ENCODE measurements at regions not wholly inside any gene's neighbourhood (a gene's known extent, or its start where the extent isn't known, plus 50 kb on each side); places are given as distances from the start of the nearest gene placed in this dataset.
"Not testable (repeated sequence)": the region's sequence is repeated elsewhere in the genome, so short reads cannot be mapped to it uniquely, and the experiment has no call there.

GRCh38 chr1:78203410-78203982 is 157.7 kb downstream of the GIPC2 start:
- not testable (repeated sequence) for DNase-seq

DNA sequence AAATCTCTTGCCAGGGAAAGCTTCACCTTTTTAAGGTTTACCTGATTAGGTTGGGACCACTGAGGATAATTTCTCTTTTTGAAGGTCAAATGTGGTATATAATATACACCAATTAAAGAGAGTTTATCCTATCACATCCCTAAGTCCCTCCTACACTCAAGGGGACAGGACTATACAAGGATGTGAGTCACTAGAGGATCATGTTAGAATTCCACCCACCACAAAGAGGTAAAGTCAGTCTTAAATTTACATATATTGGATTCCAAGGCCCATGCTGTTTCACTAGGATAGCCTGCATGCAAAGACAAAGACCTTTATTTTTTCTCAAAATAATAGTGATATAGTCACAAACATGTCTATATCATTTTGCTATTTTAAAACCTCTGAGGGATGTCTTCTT is 164.4 kb downstream of the GIPC2 start:
- no peak for DNase-seq

DNA sequence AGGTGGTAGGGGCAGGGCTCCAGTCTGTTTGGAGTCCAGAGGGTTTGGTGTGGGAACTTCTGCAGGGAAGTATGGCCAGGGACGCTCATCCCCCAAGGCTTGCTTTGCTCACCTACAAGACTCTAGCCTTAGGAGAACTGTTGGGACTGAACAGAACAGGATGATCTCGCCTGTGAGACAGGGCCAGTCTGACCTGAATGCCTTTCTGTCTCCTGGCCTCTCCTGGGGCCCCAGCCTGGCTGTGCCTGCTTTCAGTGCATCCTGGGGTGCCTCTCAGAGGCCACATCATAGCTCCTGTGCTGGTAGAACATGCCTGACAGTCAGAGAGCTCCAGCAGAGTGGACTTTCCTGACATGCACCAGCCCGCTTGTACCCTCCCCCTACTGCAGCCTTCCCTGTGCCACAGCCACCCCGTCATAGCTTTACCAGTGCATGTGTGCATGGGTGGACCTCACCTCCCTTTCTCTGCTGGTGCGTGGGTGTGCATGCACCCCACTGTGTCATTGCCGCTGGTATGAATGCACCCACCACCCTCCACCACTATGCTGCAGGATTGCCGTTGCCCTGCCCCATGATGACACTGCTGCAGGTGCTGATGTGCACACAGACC is 165.8 kb downstream of the GIPC2 start:
- DNase-seq, result no peak

DNA sequence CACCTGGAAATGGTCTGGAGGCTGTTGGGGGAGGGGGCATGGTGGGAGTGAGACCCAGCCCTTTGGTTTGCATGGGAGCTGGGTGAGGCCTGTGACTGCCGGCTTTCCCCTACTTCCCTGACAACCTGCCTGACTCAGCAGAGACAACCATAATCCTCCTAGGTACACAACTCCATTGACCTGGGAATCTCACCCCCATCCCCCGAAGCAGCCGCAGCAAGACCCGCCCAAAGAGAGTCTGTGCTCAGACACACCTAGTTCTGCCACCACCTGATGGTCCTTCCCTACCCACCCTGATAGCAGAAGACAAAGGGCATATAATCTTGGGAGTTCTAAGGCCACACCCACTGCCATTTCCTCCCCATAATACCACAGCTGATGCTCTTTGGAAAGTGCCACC is 168.6 kb downstream of the GIPC2 start:
- no peak for DNase-seq

- DNase-seq, result no peak
Observed at GRCh38 chr1:78222225-78222959, 176.6 kb downstream of the GIPC2 start.

GRCh38 chr1:78222960-78223358 is 177.2 kb downstream of the GIPC2 start:
- no peak for DNase-seq

DNA sequence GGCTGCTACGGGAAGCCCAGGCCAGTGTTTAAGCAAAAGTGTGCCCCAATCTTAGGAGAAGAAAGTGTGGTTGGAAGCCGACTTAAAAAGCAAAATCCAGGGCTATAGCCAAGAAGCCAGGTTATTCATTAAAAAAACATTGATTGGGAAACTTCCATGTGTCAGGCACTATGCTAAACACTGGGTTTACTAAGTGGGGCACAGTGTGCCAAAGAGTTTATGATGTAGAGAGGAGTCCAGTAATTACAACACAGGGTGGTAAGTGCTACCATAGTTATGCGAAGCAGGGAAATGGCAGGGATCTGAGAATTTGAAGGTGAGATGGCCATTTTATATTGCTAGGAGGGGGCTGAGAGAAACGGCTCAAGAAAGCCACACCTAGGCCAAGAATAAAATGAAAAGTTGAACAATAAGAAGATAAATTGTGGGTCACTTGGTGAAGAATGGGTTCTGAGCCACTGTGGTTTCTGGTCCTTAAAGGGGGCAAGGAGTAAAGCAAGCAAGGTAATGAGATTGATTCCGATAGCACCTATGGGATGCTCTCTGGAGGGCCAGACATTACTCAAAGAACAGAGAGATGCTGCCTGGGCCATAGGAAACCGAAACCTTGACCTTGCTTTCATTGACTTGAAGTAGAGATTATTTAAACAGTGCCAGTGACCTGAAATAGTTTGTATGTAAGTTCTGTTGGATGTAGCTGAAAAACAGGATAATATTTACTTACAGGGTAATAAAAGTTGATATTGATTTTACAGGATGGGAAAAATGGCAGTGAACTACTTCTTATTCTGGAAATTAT is 177.8 kb downstream of the GIPC2 start:
- DNase-seq, result no peak

- no peak for DNase-seq
Observed at GRCh38 chr1:78224246-78224785, 178.6 kb downstream of the GIPC2 start.

DNA sequence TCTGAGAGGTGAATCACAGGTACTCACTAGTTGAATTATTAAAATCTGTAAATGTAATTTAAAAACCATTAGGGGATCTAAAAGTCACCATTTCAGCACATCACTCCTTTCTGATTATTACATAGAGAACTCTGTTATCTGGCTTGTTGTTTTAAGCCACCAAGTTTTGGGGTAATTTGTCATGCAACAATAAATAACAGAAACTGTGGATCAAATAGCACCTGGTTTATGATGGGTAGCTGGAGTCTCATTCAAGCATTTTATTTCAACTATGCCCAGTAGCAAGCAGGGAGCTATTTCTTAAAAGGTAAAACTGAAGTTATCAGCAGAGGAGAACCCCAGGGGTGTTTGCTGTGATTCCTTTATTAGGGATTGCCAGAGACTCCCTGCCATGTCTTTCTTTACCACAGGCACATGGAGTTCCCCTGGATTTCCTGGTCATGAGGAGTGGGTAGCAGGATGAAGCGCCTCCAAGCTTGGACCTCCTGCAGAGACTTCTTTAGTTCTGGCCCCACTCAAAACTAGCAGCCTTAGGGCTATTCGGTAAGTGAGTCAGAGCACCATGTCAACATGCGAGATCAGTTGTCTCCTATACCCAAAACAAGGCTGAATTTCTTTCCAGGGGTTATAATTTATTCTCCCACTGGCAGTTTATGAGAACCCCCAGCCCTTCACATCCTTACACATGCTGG is 179.2 kb downstream of the GIPC2 start:
- DNase-seq, result no peak

DNA sequence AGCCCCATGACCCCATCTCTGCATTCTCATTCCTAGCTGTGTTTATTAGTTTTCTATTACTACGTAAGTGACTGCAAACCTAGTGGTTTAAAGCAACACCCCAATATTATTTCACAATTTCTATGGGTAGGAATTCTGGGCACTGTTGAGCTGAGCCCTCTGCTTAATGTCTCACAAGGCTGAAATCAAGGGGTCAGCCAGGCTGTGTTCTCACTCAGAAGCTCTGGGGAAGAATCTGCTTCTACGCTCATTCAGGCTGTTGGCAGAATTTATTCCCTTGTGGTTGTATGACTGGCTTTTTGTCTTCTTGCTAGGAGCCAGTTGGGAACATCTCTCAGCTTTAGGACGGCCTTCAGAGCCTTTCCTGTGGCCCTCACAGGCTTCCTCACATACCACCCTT is 181.0 kb downstream of the GIPC2 start:
- DNase-seq, result no peak

DNA sequence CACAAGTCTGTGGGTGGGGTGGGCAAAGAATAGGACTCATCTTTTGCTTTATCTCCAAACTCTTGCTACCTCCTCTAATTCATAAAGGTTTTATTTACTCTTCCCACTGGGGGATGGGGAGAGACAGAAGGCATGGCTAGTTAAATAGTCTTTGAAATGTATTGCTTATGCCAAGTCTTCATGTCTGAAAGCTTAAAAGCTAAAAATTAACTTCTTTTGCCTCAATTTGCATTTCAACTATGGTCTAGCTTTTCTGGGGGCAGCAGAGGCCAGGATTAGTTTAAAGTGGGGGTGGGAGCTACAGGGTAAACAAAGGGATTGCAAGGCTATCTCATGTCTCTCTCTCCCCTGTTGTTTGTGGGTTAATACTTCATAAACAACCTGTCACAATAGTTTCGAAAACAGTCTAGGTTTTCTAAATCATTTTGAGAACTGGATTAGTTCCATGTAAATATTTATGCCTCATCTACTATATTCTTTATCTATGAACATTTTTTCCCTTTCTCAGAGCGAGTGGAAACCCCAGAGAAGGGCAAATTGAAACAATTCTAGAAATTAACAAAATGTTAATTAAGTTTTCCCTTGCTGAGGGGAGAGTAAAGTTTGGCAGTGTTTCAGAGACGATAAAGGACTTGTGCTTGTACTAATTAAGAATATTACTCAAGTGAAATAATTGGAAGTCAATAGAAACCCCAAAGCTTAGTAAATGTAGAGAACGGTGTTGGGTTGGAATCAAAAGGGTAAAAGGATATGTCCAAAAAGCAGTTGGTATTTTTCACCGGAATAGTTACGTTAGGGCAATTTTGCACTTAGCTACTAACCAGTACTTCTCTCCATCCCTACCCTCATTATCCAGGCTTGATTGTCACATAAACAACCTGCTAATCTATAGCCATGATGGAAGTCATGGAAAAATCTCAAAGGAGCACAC is 182.2 kb downstream of the GIPC2 start:
- no peak for DNase-seq

DNA sequence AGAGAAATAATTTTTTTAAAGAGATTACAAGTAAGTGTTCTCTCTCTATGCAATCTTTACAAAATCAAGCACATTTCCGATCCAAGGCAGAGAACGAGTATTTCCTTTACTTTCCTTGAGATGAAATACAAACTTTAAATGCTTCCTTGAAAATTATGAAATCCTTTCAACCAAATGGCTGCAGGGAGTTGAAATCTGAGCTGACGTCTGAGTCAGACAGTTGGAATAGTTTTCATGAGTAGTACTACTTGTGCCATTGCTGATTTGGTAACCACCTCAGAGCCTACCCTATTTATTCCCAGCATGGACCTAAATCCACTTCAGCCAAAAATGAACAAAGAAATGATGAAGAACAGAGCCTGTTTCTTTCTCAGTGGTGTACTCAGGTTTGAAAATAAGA is 183.6 kb downstream of the GIPC2 start:
- no peak for DNase-seq

DNA sequence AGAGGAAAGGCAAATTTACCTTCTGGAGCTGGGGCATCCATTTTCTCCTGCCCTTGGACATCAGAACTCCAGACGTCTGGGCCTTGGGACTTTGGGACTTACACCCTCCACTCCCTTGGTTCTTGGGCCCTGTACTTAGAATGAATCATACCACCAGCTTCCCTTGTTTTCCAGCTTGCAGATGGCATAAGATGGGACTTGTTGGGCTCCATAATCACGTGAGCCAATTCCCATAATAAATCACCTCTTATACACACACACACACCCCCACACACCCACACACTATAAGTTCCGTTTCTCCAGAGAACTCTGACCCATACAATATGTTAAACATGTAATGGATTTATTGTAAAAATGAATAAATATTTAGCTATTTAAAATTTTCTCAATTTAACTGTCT is 185.7 kb downstream of the GIPC2 start:
- no peak for DNase-seq

- no peak for DNase-seq
Observed at GRCh38 chr1:78231894-78232293, 186.1 kb downstream of the GIPC2 start.

DNA sequence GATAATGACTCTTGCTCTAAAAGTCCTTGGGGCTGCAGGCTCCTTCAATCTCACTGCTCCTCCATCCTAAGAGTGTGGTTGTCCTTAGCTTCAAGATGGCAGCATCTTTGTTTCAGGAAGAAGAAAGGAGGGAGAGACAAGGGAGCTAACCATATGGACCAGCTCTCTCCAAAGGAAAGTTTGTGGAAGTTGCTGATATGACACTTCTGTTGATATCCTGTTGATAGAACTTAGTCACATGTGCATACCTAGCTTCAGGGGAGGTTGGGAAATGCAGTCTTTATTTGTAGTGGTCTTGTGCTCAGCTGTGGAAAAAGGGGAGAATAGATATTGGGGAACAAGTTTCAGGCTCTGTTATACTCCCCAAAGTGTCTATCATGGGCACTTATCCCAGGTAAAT is 186.9 kb downstream of the GIPC2 start:
- DNase-seq, result no peak

DNA sequence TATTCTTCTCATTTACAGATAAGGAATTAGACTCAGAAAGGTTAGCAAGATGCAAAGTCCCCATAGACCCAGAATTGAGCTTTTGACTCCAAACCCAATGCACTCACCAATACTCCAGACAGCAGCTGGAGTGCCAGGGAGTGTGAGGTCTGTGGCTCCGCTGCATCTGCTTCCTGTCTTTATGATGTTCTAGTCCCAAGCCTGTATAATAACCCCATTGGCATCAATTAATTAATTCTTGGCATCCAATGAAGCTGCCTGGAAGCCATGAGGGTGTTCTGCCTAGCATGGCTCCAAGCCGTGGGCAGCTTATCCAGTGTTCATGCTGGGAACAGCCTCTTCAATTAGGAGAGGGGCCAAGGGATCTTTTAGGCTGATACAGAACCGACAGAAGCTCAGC is 188.7 kb downstream of the GIPC2 start:
- no peak for DNase-seq

GRCh38 chr1:78236716-78237115 is 190.9 kb downstream of the GIPC2 start:
- DNase-seq, result no peak

GRCh38 chr1:78237364-78237916 is 191.7 kb downstream of the GIPC2 start:
- no peak for DNase-seq

DNA sequence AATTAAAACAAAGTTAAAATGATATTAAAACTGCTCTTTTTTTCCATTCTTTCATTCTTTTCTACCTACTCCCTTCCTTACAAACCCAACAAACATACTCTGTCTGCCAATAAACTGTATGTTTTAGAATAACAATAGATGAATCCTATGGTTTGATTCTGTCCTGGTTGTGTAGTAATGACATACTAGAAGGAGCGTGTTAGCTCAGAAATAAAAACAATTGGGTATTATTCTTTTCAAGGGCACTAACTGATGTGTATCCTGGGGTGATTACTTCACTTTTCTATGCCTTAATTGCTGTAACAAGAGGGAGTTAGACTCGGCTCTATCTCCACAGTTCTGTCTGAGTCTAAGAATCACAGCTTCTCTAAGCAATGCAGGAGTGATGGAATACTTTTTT is 194.4 kb downstream of the GIPC2 start:
- DNase-seq, result no peak

- no peak for DNase-seq
Observed at GRCh38 chr1:78240755-78241154, 195.0 kb downstream of the GIPC2 start.

DNA sequence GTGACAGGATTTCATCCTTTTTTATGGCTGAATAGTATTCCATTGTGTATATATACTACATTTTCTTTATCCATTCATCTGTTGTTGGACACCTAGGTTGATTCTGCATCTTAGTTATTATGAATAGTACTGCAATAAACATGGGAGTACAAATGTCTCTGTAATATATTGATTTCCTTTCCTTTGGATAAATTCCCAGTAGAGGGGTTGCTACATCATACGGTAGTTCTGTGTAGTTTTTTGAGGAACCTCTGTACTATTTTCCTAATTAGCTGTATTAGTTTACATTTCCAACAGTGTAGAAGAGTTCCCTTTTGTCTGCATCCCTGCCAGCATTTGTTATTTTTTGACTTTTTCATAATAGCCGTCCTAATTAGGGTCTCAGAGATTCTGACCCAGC is 201.3 kb downstream of the GIPC2 start:
- no peak for DNase-seq
